ENCODE measurements at regions not wholly inside any gene's neighbourhood (a gene's known extent, or its start where the extent isn't known, plus 50 kb on each side); places are given as distances from the start of the nearest gene placed in this dataset.

- no peak for DNase-seq (ENCODE audit: low read depth in 2 of 2)
- no peak for TF ChIP-seq CTCF (IDR thresholded peaks at IDR 0.05; ENCODE audit: low read depth, low read length)
- H3K4me3 ChIP-seq (replicated peaks in 1 of 2; ENCODE audit: low read depth in 2 of 2, low read length in 2 of 2), result no peak overlapping the region
These were observed 494.3 kb downstream of the SPRY1 start for GRCh38 chr4:123890889-123891288.

- DNase-seq (ENCODE audit: low read depth in 2 of 2), result no peak
- no peak for TF ChIP-seq CTCF (IDR thresholded peaks at IDR 0.05; ENCODE audit: low read depth, low read length)
- no peak overlapping the region for H3K4me3 ChIP-seq (replicated peaks in 1 of 2; ENCODE audit: low read depth in 2 of 2, low read length in 2 of 2)
These were observed 495.3 kb downstream of the SPRY1 start for GRCh38 chr4:123891881-123892280.

GRCh38 chr4:123892368-123892976 lies 495.9 kb downstream of the SPRY1 start:
- no peak overlapping the region for H3K4me3 ChIP-seq (replicated peaks in 1 of 2; ENCODE audit: low read depth in 2 of 2, low read length in 2 of 2)
- DNase-seq (ENCODE audit: low read depth in 2 of 2), result peak; percentile 73 to 75
- TF ChIP-seq CTCF (IDR thresholded peaks at IDR 0.05; ENCODE audit: low read depth, low read length), result no peak

GRCh38 chr4:123893011-123893981 lies 496.7 kb downstream of the SPRY1 start:
- H3K4me3 ChIP-seq (replicated peaks in 1 of 2; ENCODE audit: low read depth in 2 of 2, low read length in 2 of 2), result no peak overlapping the region
- DNase-seq (ENCODE audit: low read depth in 2 of 2), result peak; percentile 70 to 93
- TF ChIP-seq CTCF (IDR thresholded peaks at IDR 0.05; ENCODE audit: low read depth, low read length), result no peak

GRCh38 chr4:123896446-123897071 lies 500.0 kb downstream of the SPRY1 start:
- peak; percentile 67 to 90 for DNase-seq (ENCODE audit: low read depth in 2 of 2)
- no peak overlapping the region for H3K4me3 ChIP-seq (replicated peaks in 1 of 2; ENCODE audit: low read depth in 2 of 2, low read length in 2 of 2)
- no peak for TF ChIP-seq CTCF (IDR thresholded peaks at IDR 0.05; ENCODE audit: low read depth, low read length)

- DNase-seq (ENCODE audit: low read depth in 2 of 2), result no peak
- H3K4me3 ChIP-seq (replicated peaks in 1 of 2; ENCODE audit: low read depth in 2 of 2, low read length in 2 of 2), result no peak overlapping the region
- TF ChIP-seq CTCF (IDR thresholded peaks at IDR 0.05; ENCODE audit: low read depth, low read length), result no peak
These were observed 502.5 kb downstream of the SPRY1 start for GRCh38 chr4:123898946-123899666.
